Glomerular visceral epithelial cell (primary cell): ENCODE measurements at regions not wholly inside any gene's neighbourhood (a gene's known extent, or its start where the extent isn't known, plus 50 kb on each side); places are given as distances from the start of the nearest gene placed in this dataset.

ENCODE experiments used
- DNase-seq: peaks from one replicate; pipeline ENCODE4 v3.0.0-alpha.2; 2016; ENCODE audit errors: extremely low spot score

GRCh38 chr14:104370256-104370870 lies 209.2 kb upstream of the C14orf180 start:
- DNase-seq, result no peak

- DNase-seq, result no peak
Measured at GRCh38 chr14:104371031-104371430, 208.5 kb upstream of the C14orf180 start.

GRCh38 chr14:104371917-104372316 lies 207.6 kb upstream of the C14orf180 start:
- DNase-seq, result no peak

- DNase-seq, result no peak
Measured at GRCh38 chr14:104372390-104373054, 207.0 kb upstream of the C14orf180 start.

- no peak for DNase-seq
Measured at GRCh38 chr14:104373055-104373854, 206.3 kb upstream of the C14orf180 start.

- DNase-seq, result no peak
Measured at GRCh38 chr14:104373855-104374717, 205.5 kb upstream of the C14orf180 start.

- no peak for DNase-seq
Measured at GRCh38 chr14:104374718-104375080, 204.9 kb upstream of the C14orf180 start.

- DNase-seq, result no peak
Measured at GRCh38 chr14:104375551-104376201, 203.9 kb upstream of the C14orf180 start.

- no peak for DNase-seq
Measured at GRCh38 chr14:104376202-104377140, 203.1 kb upstream of the C14orf180 start.

- DNase-seq, result no peak
Measured at GRCh38 chr14:104377256-104377655, 202.3 kb upstream of the C14orf180 start.

- DNase-seq, result no peak
Measured at GRCh38 chr14:104378698-104379113, 200.9 kb upstream of the C14orf180 start.

- DNase-seq, result no peak
Measured at GRCh38 chr14:104382361-104383087, 197.0 kb upstream of the C14orf180 start.

GRCh38 chr14:104383088-104383995 lies 196.2 kb upstream of the C14orf180 start:
- no peak for DNase-seq

GRCh38 chr14:104383996-104384775 lies 195.4 kb upstream of the C14orf180 start:
- DNase-seq, result no peak

GRCh38 chr14:104384776-104385071 lies 194.8 kb upstream of the C14orf180 start:
- DNase-seq, result no peak

- DNase-seq, result no peak
Measured at GRCh38 chr14:104385111-104385510, 194.5 kb upstream of the C14orf180 start.

GRCh38 chr14:104385531-104386101 lies 193.9 kb upstream of the C14orf180 start:
- DNase-seq, result no peak
